ENCODE measurements at regions not wholly inside any gene's neighbourhood (a gene's known extent, or its start where the extent isn't known, plus 50 kb on each side); places are given as distances from the start of the nearest gene placed in this dataset.

DNA sequence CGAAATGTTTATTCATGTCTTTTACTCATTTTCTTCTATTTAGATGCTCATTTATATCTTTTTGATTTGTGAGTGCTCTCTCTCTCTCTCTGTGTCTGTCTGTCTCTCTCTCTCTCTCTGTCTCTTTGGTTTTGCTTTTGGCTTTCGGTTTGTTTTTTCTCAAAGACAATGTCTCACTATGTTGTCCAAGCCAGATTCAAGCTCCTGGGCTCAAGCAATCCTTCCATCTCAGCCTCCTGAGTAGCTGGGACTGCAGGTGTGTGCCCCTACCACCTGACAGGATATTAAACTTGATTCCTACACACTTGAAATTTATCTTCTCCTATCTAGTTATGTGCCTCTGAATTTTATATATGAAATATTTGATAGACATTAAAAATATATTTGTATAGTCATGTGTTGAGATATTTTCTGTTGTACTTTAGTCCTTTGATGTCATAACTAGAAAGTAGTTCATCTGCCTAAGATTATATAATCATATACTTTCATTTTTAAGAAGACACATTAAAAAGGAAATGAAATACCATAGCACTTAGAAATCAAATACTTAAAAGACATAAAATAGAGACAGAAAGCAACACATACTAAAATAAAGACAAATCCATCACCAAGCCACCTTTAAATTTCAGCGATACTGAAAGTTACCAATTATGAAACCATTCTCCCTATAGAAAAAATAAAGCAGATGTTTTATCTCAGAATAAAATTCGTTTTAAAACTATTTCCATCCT is 68.1 kb upstream of the SFMBT2 start:
- H3K4me1 ChIP-seq (ENCODE audit: control insufficient read depth in 5 of 5, insufficient read depth in 5 of 5, low read length in 5 of 5): peaks cover 0 to 18% (median 6%) of the 10 kb centered on the region in 5 donors
- H3K36me3 ChIP-seq (ENCODE audit: control insufficient read depth in 4 of 4, insufficient read depth in 4 of 4, low read length in 4 of 4): no peaks in the 10 kb centered on the region
- H3K9ac ChIP-seq (ENCODE audit: insufficient read depth in 1 of 2, low read length in 2 of 2): no peak overlapping the region
- H3K27ac ChIP-seq (ENCODE audit: low read depth in 1 of 2, low read length in 1 of 2): no peak overlapping the region
- no peaks in the 10 kb centered on the region for H3K27me3 ChIP-seq (ENCODE audit: control insufficient read depth in 3 of 3, insufficient read depth in 3 of 3, low read length in 2 of 3)
- no peak for ATAC-seq (ENCODE audit: insufficient read depth, low FRiP score)
- no peak overlapping the region for H3K4me3 ChIP-seq
- peaks cover 0 to 1% (median 0%) of the 10 kb centered on the region in 4 donors for H3K9me3 ChIP-seq (ENCODE audit: control insufficient read depth in 4 of 4, insufficient read depth in 3 of 4, low read length in 3 of 4)
- 80 to 84% methylated on average over 4 of the region's 4 CpGs for WGBS, 2 donors
- TF ChIP-seq CTCF (IDR thresholded peaks at IDR 0.05; ENCODE audit: control extremely low read depth, extremely low read depth): no peak
- no peak for DNase-seq

- 89 to 92% methylated on average over 10 of the region's 10 CpGs for WGBS, 2 donors
- ATAC-seq (ENCODE audit: insufficient read depth, low FRiP score) (no peak), DNase-seq (no peak)
- Histone ChIP-seq H3K27me3 (ENCODE audit: control insufficient read depth in 3 of 3, insufficient read depth in 3 of 3, low read length in 2 of 3) (no peaks in the 10 kb centered on the region), H3K9me3 (ENCODE audit: control insufficient read depth in 4 of 4, insufficient read depth in 3 of 4, low read length in 3 of 4) (peaks cover 0 to 1% (median 0%) of the 10 kb centered on the region in 4 donors), H3K36me3 (ENCODE audit: control insufficient read depth in 4 of 4, insufficient read depth in 4 of 4, low read length in 4 of 4) (no peaks in the 10 kb centered on the region), H3K4me3 (no peak overlapping the region), H3K27ac (ENCODE audit: low read depth in 1 of 2, low read length in 1 of 2) (no peak overlapping the region), H3K4me1 (ENCODE audit: control insufficient read depth in 5 of 5, insufficient read depth in 5 of 5, low read length in 5 of 5) (peaks cover 0 to 18% (median 6%) of the 10 kb centered on the region in 5 donors), H3K9ac (ENCODE audit: insufficient read depth in 1 of 2, low read length in 2 of 2) (no peak overlapping the region)
- TF ChIP-seq CTCF (IDR thresholded peaks at IDR 0.05; ENCODE audit: control extremely low read depth, extremely low read depth): no peak
Measured at GRCh38 chr10:7477538-7478334, 66.9 kb upstream of the SFMBT2 start.

DNA sequence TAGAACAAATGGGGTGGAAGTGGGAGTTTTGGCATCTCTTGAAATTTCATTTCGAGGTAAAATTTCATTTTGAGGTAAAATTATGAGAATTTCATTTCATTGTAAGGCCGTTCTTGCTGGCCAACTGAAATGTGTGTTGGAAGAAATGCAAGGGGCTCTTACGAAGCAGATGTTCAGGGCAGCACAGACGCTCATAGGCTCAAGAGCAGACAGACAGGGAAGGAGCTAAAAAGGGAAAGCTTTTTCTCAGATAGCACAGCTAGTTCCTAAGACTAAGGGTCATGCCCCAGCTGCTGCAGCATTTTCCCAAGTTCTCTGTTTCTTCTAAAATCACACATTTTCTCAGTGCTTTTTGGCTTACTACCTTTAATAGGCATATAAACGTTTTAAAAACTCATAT is 65.1 kb upstream of the SFMBT2 start:
- TF ChIP-seq CTCF (IDR thresholded peaks at IDR 0.05; ENCODE audit: control extremely low read depth, extremely low read depth): no peak
- Histone ChIP-seq H3K4me3 (no peak overlapping the region), H3K36me3 (ENCODE audit: control insufficient read depth in 4 of 4, insufficient read depth in 4 of 4, low read length in 4 of 4) (no peaks in the 10 kb centered on the region), H3K9ac (ENCODE audit: insufficient read depth in 1 of 2, low read length in 2 of 2) (no peak overlapping the region), H3K9me3 (ENCODE audit: control insufficient read depth in 4 of 4, insufficient read depth in 3 of 4, low read length in 3 of 4) (peaks cover 0 to 1% (median 0%) of the 10 kb centered on the region in 4 donors), H3K27ac (ENCODE audit: low read depth in 1 of 2, low read length in 1 of 2) (no peak overlapping the region), H3K4me1 (ENCODE audit: control insufficient read depth in 5 of 5, insufficient read depth in 5 of 5, low read length in 5 of 5) (peaks cover 0 to 10% (median 0%) of the 10 kb centered on the region in 5 donors), H3K27me3 (ENCODE audit: control insufficient read depth in 3 of 3, insufficient read depth in 3 of 3, low read length in 2 of 3) (no peaks in the 10 kb centered on the region)
- DNase-seq (peak in 2 of 3 donors; percentile 36 to 41), ATAC-seq (ENCODE audit: insufficient read depth, low FRiP score) (no peak)
- WGBS, 2 donors: 42 to 55% methylated on average over 5 of the region's 5 CpGs
